Thymus (tissue), 11 donors: ENCODE measurements at regions not wholly inside any gene's neighbourhood (a gene's known extent, or its start where the extent isn't known, plus 50 kb on each side); places are given as distances from the start of the nearest gene placed in this dataset.

Experiments
- DNase-seq, 9 donors: peaks; one replicate each; pipeline ENCODE4 v3.0.0-alpha.2; 2013; ENCODE audit warnings: low spot score in 9 of 9, low read depth in 6 of 9, missing footprints in 1 of 9
- H3K27ac ChIP-seq, 2 donors: one replicate each; pipeline ENCODE4 v1.5.1; 2013; ENCODE audit warnings: control low read depth in 1 of 2, low read depth in 1 of 2, low read length in 1 of 2, mild to moderate bottlenecking in 1 of 2, moderate library complexity in 1 of 2
- H3K27me3 ChIP-seq, 2 donors: one replicate each; pipeline ENCODE4 v1.5.1; 2013; ENCODE audit warnings: low read length in 1 of 2; ENCODE audit not compliant: control insufficient read depth in 2 of 2, insufficient read depth in 1 of 2
- H3K36me3 ChIP-seq, 2 donors: one replicate each; pipeline ENCODE4 v1.5.1; 2013; ENCODE audit warnings: low read length in 1 of 2, mild to moderate bottlenecking in 1 of 2, moderate library complexity in 1 of 2; ENCODE audit not compliant: control insufficient read depth in 2 of 2, insufficient read depth in 2 of 2
- H3K4me1 ChIP-seq, 2 donors: one replicate each; pipeline ENCODE4 v1.5.1; 2013; ENCODE audit warnings: low read length in 2 of 2; ENCODE audit not compliant: control insufficient read depth in 2 of 2, insufficient read depth in 2 of 2
- H3K4me3 ChIP-seq, 2 donors: one replicate each; pipeline ENCODE4 v1.5.1; 2013; ENCODE audit warnings: low read length in 2 of 2, control low read depth in 1 of 2, mild to moderate bottlenecking in 1 of 2
- H3K9me3 ChIP-seq, 2 donors: one replicate each; pipeline ENCODE4 v1.5.1; 2013; ENCODE audit warnings: low read length in 1 of 2, mild to moderate bottlenecking in 1 of 2; ENCODE audit not compliant: control insufficient read depth in 2 of 2, insufficient read depth in 1 of 2
- WGBS: extraction: QIAGEN DNeasy Blood & Tissue Kit; methylation state at CpG from one replicate; pipeline ENCODE4 v1.1.7; 2013; 5-methylcytosine and 5-hydroxymethylcytosine counted together
- donor health status: healthy.

DNA sequence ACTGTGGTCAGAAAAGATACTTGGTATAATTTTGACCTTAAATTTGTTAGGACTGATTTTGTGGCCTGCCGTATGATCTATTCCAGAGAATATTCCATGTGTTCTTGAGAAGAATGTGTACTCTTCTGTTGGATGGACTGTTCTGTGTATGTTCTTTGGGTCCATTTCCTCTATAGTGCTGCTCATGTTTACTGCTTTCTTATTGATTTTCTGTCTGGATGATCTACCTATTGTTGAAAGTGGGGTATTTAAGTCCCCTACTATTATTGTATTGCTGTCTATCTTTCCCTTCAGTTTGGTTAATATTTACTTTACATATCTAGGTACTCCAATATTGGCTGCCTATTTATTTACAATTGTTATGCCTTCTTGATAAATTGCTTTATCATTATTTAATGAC, 298.4 kb downstream of the BCKDHB start:
- DNase-seq, result no peak
- WGBS, result 94% methylated on average over 1 of the region's 1 CpG
- no peaks in the 10 kb centered on the region for H3K4me1 ChIP-seq
- no peaks in the 10 kb centered on the region for H3K9me3 ChIP-seq
- H3K27me3 ChIP-seq, result no peaks in the 10 kb centered on the region
- no peak overlapping the region for H3K4me3 ChIP-seq
- no peak overlapping the region for H3K27ac ChIP-seq
- H3K36me3 ChIP-seq, result no peaks in the 10 kb centered on the region

DNA sequence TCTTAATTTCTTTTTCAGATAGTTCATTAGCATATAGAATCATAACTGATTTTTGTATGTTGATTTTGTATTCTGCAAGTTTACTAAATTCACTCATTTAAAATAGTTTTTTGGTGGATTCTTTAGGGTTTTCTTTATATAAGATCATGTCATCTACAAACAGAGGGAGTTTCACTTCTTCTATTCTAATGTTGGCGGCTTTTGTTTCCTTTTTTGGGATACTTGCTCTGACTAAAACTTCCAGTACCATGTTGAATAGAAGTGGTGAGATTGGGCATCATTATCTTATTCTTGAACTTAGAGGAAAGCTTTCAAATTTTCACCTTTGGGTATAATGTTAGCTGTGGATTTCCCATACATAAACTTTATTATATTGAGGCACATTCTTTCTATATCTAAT, 296.9 kb downstream of the BCKDHB start:
- WGBS, result 91% methylated on average over 1 of the region's 1 CpG
- no peak overlapping the region for H3K27ac ChIP-seq
- H3K9me3 ChIP-seq, result no peaks in the 10 kb centered on the region

GRCh38 chr6:80402266-80402665, 295.8 kb downstream of the BCKDHB start:
- Histone ChIP-seq H3K4me3 (no peak overlapping the region), H3K27ac (no peak overlapping the region), H3K36me3 (no peaks in the 10 kb centered on the region), H3K9me3 (no peaks in the 10 kb centered on the region), H3K4me1 (no peaks in the 10 kb centered on the region), H3K27me3 (no peaks in the 10 kb centered on the region)
- no peak for DNase-seq
- WGBS, result 95% methylated on average over 2 of the region's 2 CpGs

More for the DNA sequence above, 296.9 kb downstream of the BCKDHB start:
- Histone ChIP-seq H3K27me3 (no peaks in the 10 kb centered on the region), H3K4me1 (no peaks in the 10 kb centered on the region), H3K4me3 (no peak overlapping the region), H3K36me3 (no peaks in the 10 kb centered on the region)
- DNase-seq, result no peak
